HFFc6 (cell line): ENCODE measurements at regions not wholly inside any gene's neighbourhood (a gene's known extent, or its start where the extent isn't known, plus 50 kb on each side); places are given as distances from the start of the nearest gene placed in this dataset.

Experiments used
- DNase-seq: peaks from one replicate; pipeline ENCODE4 v3.0.0-alpha.2; 2018
- H3K27ac Mint-ChIP-seq: 2 replicates; pipeline ENCODE4 v1.8.0; 2020; ENCODE audit warnings: mild to moderate bottlenecking, mixed read lengths
- H3K27me3 Mint-ChIP-seq: 2 replicates; pipeline ENCODE4 v1.8.0; 2021; ENCODE audit warnings: mild to moderate bottlenecking, moderate library complexity, mixed read lengths; ENCODE audit not compliant: insufficient read depth
- H3K36me3 Mint-ChIP-seq: 2 replicates; pipeline ENCODE4 v1.8.0; 2021; ENCODE audit warnings: low read depth, mixed read lengths
- H3K4me1 Mint-ChIP-seq: 2 replicates; pipeline ENCODE4 v1.8.0; 2020; ENCODE audit warnings: low read depth, mixed read lengths
- H3K4me3 Mint-ChIP-seq: 2 replicates; pipeline ENCODE4 v1.8.0; 2020; ENCODE audit warnings: mild to moderate bottlenecking, moderate library complexity, mixed read lengths
- H3K9me3 Mint-ChIP-seq: 2 replicates; pipeline ENCODE4 v1.8.0; 2020; ENCODE audit warnings: mild to moderate bottlenecking, mixed read lengths
- TF ChIP-seq, protein P1 (sequence below): fragments of 200-600 bp; sonication (generic); IDR thresholded peaks from 2 replicates; pipeline ENCODE4 v1.5.0; 2021; ENCODE audit warnings: antibody characterized with exemption, mild to moderate bottlenecking

- Mint-ChIP-seq H3K4me3 (no peak overlapping the region), H3K27ac (no peak overlapping the region), H3K27me3 (no peaks in the 10 kb centered on the region), H3K36me3 (no peaks in the 10 kb centered on the region), H3K4me1 (no peaks in the 10 kb centered on the region), H3K9me3 (peaks cover 31% of the 10 kb centered on the region)
- no peak for DNase-seq
- TF ChIP-seq, protein P1, sequence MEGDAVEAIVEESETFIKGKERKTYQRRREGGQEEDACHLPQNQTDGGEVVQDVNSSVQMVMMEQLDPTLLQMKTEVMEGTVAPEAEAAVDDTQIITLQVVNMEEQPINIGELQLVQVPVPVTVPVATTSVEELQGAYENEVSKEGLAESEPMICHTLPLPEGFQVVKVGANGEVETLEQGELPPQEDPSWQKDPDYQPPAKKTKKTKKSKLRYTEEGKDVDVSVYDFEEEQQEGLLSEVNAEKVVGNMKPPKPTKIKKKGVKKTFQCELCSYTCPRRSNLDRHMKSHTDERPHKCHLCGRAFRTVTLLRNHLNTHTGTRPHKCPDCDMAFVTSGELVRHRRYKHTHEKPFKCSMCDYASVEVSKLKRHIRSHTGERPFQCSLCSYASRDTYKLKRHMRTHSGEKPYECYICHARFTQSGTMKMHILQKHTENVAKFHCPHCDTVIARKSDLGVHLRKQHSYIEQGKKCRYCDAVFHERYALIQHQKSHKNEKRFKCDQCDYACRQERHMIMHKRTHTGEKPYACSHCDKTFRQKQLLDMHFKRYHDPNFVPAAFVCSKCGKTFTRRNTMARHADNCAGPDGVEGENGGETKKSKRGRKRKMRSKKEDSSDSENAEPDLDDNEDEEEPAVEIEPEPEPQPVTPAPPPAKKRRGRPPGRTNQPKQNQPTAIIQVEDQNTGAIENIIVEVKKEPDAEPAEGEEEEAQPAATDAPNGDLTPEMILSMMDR: no peak
Measured at GRCh38 chr7:53658951-53659350, 623.5 kb downstream of the POM121L12 start.

DNA sequence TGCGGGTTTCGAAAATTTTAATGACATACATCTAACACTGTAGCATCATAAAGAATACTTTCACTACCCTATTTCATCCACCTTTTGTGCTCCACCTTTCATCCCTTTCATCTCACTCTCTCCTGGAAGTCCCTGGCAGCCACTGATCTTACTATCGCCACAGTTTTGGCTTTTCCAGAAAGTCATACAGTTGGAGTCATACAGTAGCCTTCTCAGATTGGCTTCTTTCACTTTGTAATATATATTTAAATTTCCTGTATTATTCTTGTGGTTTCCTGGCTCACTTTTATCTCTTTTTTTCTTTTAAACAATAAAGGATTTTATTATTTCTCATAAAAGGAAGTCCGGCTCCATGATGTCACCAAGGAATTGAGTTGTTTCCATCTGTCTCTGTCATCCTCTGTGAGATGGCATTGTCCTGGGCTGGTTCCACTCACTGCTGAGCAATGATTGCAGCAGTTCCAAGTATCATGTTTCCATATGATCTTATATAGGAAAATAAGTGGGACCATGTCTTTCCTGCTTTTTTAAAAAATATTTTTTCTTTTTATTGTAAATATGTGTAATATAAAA lies 626.3 kb downstream of the POM121L12 start:
- Mint-ChIP-seq H3K27ac (no peak overlapping the region), H3K4me3 (no peak overlapping the region), H3K9me3 (peaks cover 45% of the 10 kb centered on the region), H3K27me3 (no peaks in the 10 kb centered on the region), H3K36me3 (no peaks in the 10 kb centered on the region; the same call in 1 of the 2 replicates), H3K4me1 (no peaks in the 10 kb centered on the region)
- no peak for DNase-seq
- TF ChIP-seq, protein P1: no peak

DNA sequence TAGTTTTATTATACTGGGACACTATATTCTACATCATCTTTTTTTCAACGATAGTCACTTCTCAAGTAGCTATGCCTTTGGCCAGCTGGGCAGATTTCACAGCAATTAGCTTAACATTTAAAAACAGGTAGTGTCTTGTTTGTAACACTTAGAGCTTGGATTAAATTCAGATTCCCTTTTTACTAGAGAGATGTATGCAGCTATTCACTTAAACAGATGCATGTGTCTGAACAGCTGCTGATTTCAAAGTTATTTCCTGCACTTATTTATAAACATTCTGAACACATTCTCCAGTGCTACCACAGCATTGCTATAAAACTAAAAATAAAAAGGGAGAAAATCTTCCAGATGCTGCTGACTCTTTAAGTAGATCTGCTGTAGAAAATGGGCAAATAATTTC lies 637.2 kb downstream of the POM121L12 start:
- Mint-ChIP-seq H3K27ac (no peak overlapping the region), H3K36me3 (no peaks in the 10 kb centered on the region), H3K27me3 (no peaks in the 10 kb centered on the region), H3K4me1 (no peaks in the 10 kb centered on the region), H3K4me3 (no peak overlapping the region), H3K9me3 (peaks cover 19% of the 10 kb centered on the region)
- TF ChIP-seq, protein P1: no peak
- no peak for DNase-seq

- Mint-ChIP-seq H3K4me3 (no peak overlapping the region), H3K27ac (no peak overlapping the region), H3K4me1 (no peaks in the 10 kb centered on the region), H3K9me3 (peaks cover 48% of the 10 kb centered on the region), H3K27me3 (no peaks in the 10 kb centered on the region), H3K36me3 (no peaks in the 10 kb centered on the region)
- DNase-seq: no peak
- TF ChIP-seq, protein P1: no peak
Measured at GRCh38 chr7:53675835-53676234, 640.4 kb downstream of the POM121L12 start.

- Mint-ChIP-seq H3K36me3 (no peaks in the 10 kb centered on the region), H3K27me3 (no peaks in the 10 kb centered on the region; the same call in 1 of the 2 replicates), H3K4me3 (no peak overlapping the region), H3K27ac (no peak overlapping the region), H3K4me1 (no peaks in the 10 kb centered on the region), H3K9me3 (peaks cover 45% of the 10 kb centered on the region)
- DNase-seq: no peak
- TF ChIP-seq, protein P1: no peak
Measured at GRCh38 chr7:53684693-53685092, 649.3 kb downstream of the POM121L12 start.

DNA sequence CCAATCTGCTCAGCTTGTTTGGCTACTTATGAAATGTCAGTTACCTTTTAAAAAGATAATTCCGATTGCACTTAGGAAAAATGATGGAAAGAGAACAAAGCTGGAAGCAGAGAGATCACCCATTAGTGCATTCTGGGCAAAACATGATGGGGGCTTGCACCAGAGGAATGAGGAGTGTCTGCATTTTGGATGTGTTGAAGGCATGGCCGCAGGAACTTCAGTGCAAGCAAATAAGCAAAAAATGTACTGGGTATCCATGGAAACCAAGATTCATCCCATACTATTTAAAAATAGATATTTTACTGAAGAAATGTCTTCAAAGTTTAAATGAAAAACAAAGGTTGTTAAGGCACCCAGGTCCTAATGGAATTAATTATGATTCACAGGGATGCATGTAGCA lies 655.0 kb downstream of the POM121L12 start:
- no peaks in the 10 kb centered on the region for H3K36me3 Mint-ChIP-seq
- no peak for DNase-seq
- H3K27me3 Mint-ChIP-seq: no peaks in the 10 kb centered on the region
- H3K4me1 Mint-ChIP-seq: no peaks in the 10 kb centered on the region
- no peak overlapping the region for H3K4me3 Mint-ChIP-seq
- TF ChIP-seq, protein P1: no peak
- H3K27ac Mint-ChIP-seq: no peak overlapping the region
- peaks cover 37% of the 10 kb centered on the region for H3K9me3 Mint-ChIP-seq
